ENCODE measurements at regions not wholly inside any gene's neighbourhood (a gene's known extent, or its start where the extent isn't known, plus 50 kb on each side); places are given as distances from the start of the nearest gene placed in this dataset.

GRCh38 chr2:2714408-2714807, 383.3 kb upstream of the MYT1L start:
- TF ChIP-seq CTCF (IDR thresholded peaks at IDR 0.05; ENCODE audit: insufficient read depth, low read length, poor library complexity, severe bottlenecking), result no peak
- no peaks in the 10 kb centered on the region for H3K36me3 ChIP-seq (ENCODE audit: control insufficient read depth, insufficient read depth, low read length)
- no peak overlapping the region for H3K4me3 ChIP-seq (ENCODE audit: low read depth, low read length)
- DNase-seq (ENCODE audit: low read depth), result no peak
- H3K27me3 ChIP-seq (ENCODE audit: control insufficient read depth, insufficient read depth, low read length), result no peaks in the 10 kb centered on the region

GRCh38 chr2:2709431-2709770, 378.3 kb upstream of the MYT1L start:
- peaks cover 2% of the 10 kb centered on the region for H3K27me3 ChIP-seq (ENCODE audit: control insufficient read depth, insufficient read depth, low read length)
- DNase-seq (ENCODE audit: low read depth), result no peak
- no peak for TF ChIP-seq CTCF (IDR thresholded peaks at IDR 0.05; ENCODE audit: insufficient read depth, low read length, poor library complexity, severe bottlenecking)
- no peak overlapping the region for H3K4me3 ChIP-seq (ENCODE audit: low read depth, low read length)
- no peaks in the 10 kb centered on the region for H3K36me3 ChIP-seq (ENCODE audit: control insufficient read depth, insufficient read depth, low read length)

GRCh38 chr2:2708575-2709430, 377.7 kb upstream of the MYT1L start:
- peaks cover 2% of the 10 kb centered on the region for H3K27me3 ChIP-seq (ENCODE audit: control insufficient read depth, insufficient read depth, low read length)
- DNase-seq (ENCODE audit: low read depth), result no peak
- TF ChIP-seq CTCF (IDR thresholded peaks at IDR 0.05; ENCODE audit: insufficient read depth, low read length, poor library complexity, severe bottlenecking), result no peak
- no peaks in the 10 kb centered on the region for H3K36me3 ChIP-seq (ENCODE audit: control insufficient read depth, insufficient read depth, low read length)
- H3K4me3 ChIP-seq (ENCODE audit: low read depth, low read length), result no peak overlapping the region

GRCh38 chr2:2707206-2707991, 376.3 kb upstream of the MYT1L start:
- H3K4me3 ChIP-seq (ENCODE audit: low read depth, low read length), result no peak overlapping the region
- H3K36me3 ChIP-seq (ENCODE audit: control insufficient read depth, insufficient read depth, low read length), result no peaks in the 10 kb centered on the region
- H3K27me3 ChIP-seq (ENCODE audit: control insufficient read depth, insufficient read depth, low read length), result peaks cover 2% of the 10 kb centered on the region
- no peak for TF ChIP-seq CTCF (IDR thresholded peaks at IDR 0.05; ENCODE audit: insufficient read depth, low read length, poor library complexity, severe bottlenecking)
- no peak for DNase-seq (ENCODE audit: low read depth)

- H3K36me3 ChIP-seq (ENCODE audit: control insufficient read depth, insufficient read depth, low read length), result no peaks in the 10 kb centered on the region
- no peak overlapping the region for H3K4me3 ChIP-seq (ENCODE audit: low read depth, low read length)
- H3K27me3 ChIP-seq (ENCODE audit: control insufficient read depth, insufficient read depth, low read length), result peaks cover 2% of the 10 kb centered on the region
- TF ChIP-seq CTCF (IDR thresholded peaks at IDR 0.05; ENCODE audit: insufficient read depth, low read length, poor library complexity, severe bottlenecking), result no peak
- DNase-seq (ENCODE audit: low read depth), result no peak
Observed at GRCh38 chr2:2706306-2706705, 375.2 kb upstream of the MYT1L start.

Measured in kidney epithelial cell (primary cell).